GM19025 (cell line): ENCODE measurements at regions not wholly inside any gene's neighbourhood (a gene's known extent, or its start where the extent isn't known, plus 50 kb on each side); places are given as distances from the start of the nearest gene placed in this dataset.

ENCODE experiments used
- ATAC-seq: cut with Tn5 transposase; IDR thresholded peaks from one replicate; pipeline ENCODE4 v1.9.1; 2021; ENCODE audit warnings: mild to moderate bottlenecking, low read depth, moderate library complexity; ENCODE audit not compliant: unreplicated experiment

- no peak for ATAC-seq
Observed at GRCh38 chr6:159118924-159119323, 50.3 kb upstream of the FNDC1 start.

GRCh38 chr6:159117563-159117962 is 51.6 kb upstream of the FNDC1 start:
- ATAC-seq = no peak

- no peak for ATAC-seq
Observed at GRCh38 chr6:159117046-159117445, 52.2 kb upstream of the FNDC1 start.

GRCh38 chr6:159116343-159116742 is 52.9 kb upstream of the FNDC1 start:
- ATAC-seq = peak; percentile 63

- no peak for ATAC-seq
Observed at GRCh38 chr6:159114569-159114968, 54.6 kb upstream of the FNDC1 start.

- ATAC-seq = no peak
Observed at GRCh38 chr6:159113223-159113622, 56.0 kb upstream of the FNDC1 start.

GRCh38 chr6:159112714-159113113 is 56.5 kb upstream of the FNDC1 start:
- no peak for ATAC-seq

GRCh38 chr6:159110748-159111147 is 58.5 kb upstream of the FNDC1 start:
- ATAC-seq = no peak

- no peak for ATAC-seq
Observed at GRCh38 chr6:159110013-159110412, 59.2 kb upstream of the FNDC1 start.

- no peak for ATAC-seq
Observed at GRCh38 chr6:159109391-159109790, 59.8 kb upstream of the FNDC1 start.

GRCh38 chr6:159108426-159108985 is 60.7 kb upstream of the FNDC1 start:
- no peak for ATAC-seq

- ATAC-seq = no peak
Observed at GRCh38 chr6:159107451-159108260, 61.5 kb upstream of the FNDC1 start.

GRCh38 chr6:159106627-159107241 is 61.9 kb upstream of the TAGAP start:
- peak; percentile 83 for ATAC-seq

- ATAC-seq = no peak
Observed at GRCh38 chr6:159105716-159106115, 60.9 kb upstream of the TAGAP start.

- no peak for ATAC-seq
Observed at GRCh38 chr6:159104931-159105330, 60.1 kb upstream of the TAGAP start.

GRCh38 chr6:159104163-159104925 is 59.6 kb upstream of the TAGAP start:
- ATAC-seq = peak; percentile 58

- no peak for ATAC-seq
Observed at GRCh38 chr6:159103396-159104162, 58.8 kb upstream of the TAGAP start.

- no peak for ATAC-seq
Observed at GRCh38 chr6:159102373-159103160, 57.8 kb upstream of the TAGAP start.

- ATAC-seq = no peak
Observed at GRCh38 chr6:159101656-159102055, 56.9 kb upstream of the TAGAP start.
